Esophagus muscularis mucosa (tissue), 4 donors: ENCODE measurements at regions not wholly inside any gene's neighbourhood (a gene's known extent, or its start where the extent isn't known, plus 50 kb on each side); places are given as distances from the start of the nearest gene placed in this dataset.

ENCODE experiments used
- EP300 ChIP-seq: sonication (generic); formaldehyde crosslinking; IDR thresholded peaks from one replicate; pipeline ENCODE4 v1.6.1; 2017; ENCODE audit warnings: antibody characterized with exemption
- POLR2A ChIP-seq: fragments of 450-650 bp; IDR thresholded peaks from one replicate; pipeline ENCODE4 v1.6.1; 2017; ENCODE audit warnings: antibody characterized with exemption, moderate library complexity, mild to moderate bottlenecking, low read depth
- TF ChIP-seq, protein P1 (sequence below), 3 experiments: fragments of 200-600 bp in 2 of 3; fragments of 450-650 bp in 1 of 3; sonication (generic) in 2 of 3; IDR thresholded peaks; one replicate each; pipeline ENCODE4 v1.5.1; 2017 to 2019; ENCODE audit warnings: antibody characterized with exemption in 3 of 3, mild to moderate bottlenecking in 2 of 3, moderate library complexity in 1 of 3

DNA sequence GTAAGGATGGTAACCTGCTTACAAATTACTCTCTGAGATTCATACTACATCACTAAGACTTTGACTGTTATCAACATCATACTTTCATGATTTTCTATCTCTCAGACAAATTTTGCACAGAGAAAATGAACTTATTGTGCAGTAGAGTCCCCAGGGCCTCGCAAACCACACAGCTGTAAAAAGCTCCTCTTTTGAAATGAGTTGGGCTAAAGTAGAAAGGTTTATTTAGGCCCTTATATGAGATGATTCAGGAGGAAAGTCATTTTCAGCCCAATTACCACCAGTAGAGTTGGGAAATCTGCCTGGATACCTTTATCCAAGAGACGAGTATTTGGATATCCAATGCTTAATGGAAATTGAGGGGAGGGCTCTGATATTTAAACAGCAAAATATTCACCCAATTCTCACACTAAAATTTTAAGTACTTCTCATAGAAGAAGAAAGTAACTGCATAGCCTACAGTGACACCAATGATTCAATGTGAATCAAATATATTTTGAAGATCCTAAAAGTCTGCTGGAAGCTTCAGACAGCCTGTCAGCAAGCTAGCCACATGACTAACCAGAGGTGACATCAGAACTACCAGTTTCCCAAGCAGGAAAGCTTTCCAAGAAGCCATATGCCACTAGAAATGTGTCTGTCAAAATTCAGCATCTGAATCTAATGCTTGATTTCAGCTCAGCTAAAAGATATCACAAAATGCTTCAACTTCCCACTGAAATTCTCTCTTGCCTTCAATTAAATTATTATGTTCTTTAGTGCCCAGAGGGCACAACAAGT, 190.1 kb upstream of the SYT1 start:
- TF ChIP-seq POLR2A (no peak), EP300 (no peak)
- TF ChIP-seq, protein P1, sequence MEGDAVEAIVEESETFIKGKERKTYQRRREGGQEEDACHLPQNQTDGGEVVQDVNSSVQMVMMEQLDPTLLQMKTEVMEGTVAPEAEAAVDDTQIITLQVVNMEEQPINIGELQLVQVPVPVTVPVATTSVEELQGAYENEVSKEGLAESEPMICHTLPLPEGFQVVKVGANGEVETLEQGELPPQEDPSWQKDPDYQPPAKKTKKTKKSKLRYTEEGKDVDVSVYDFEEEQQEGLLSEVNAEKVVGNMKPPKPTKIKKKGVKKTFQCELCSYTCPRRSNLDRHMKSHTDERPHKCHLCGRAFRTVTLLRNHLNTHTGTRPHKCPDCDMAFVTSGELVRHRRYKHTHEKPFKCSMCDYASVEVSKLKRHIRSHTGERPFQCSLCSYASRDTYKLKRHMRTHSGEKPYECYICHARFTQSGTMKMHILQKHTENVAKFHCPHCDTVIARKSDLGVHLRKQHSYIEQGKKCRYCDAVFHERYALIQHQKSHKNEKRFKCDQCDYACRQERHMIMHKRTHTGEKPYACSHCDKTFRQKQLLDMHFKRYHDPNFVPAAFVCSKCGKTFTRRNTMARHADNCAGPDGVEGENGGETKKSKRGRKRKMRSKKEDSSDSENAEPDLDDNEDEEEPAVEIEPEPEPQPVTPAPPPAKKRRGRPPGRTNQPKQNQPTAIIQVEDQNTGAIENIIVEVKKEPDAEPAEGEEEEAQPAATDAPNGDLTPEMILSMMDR (IDR thresholded peaks at IDR 0.05) = no peak
